ENCODE measurements at regions not wholly inside any gene's neighbourhood (a gene's known extent, or its start where the extent isn't known, plus 50 kb on each side); places are given as distances from the start of the nearest gene placed in this dataset.

- Histone ChIP-seq H3K4me1 (ENCODE audit: low read depth, poor library complexity, severe bottlenecking) (no peaks in the 10 kb centered on the region), H3K79me2 (ENCODE audit: insufficient read depth, low read depth) (no peaks in the 10 kb centered on the region), H3K36me3 (ENCODE audit: insufficient read depth) (no peaks in the 10 kb centered on the region), H3K27me3 (ENCODE audit: insufficient read depth, low read depth) (no peaks in the 10 kb centered on the region), H3K4me2 (no peak overlapping the region), H3K27ac (no peak overlapping the region), H3K4me3 (IDR thresholded peaks at IDR 0.05; ENCODE audit: insufficient read depth, low read depth, low read length) (no peak overlapping the region), H4K20me1 (ENCODE audit: insufficient read depth) (no peaks in the 10 kb centered on the region), H3K9ac (no peak overlapping the region), H2AFZ (ENCODE audit: low read depth) (no peak overlapping the region)
- TF ChIP-seq, protein P1, sequence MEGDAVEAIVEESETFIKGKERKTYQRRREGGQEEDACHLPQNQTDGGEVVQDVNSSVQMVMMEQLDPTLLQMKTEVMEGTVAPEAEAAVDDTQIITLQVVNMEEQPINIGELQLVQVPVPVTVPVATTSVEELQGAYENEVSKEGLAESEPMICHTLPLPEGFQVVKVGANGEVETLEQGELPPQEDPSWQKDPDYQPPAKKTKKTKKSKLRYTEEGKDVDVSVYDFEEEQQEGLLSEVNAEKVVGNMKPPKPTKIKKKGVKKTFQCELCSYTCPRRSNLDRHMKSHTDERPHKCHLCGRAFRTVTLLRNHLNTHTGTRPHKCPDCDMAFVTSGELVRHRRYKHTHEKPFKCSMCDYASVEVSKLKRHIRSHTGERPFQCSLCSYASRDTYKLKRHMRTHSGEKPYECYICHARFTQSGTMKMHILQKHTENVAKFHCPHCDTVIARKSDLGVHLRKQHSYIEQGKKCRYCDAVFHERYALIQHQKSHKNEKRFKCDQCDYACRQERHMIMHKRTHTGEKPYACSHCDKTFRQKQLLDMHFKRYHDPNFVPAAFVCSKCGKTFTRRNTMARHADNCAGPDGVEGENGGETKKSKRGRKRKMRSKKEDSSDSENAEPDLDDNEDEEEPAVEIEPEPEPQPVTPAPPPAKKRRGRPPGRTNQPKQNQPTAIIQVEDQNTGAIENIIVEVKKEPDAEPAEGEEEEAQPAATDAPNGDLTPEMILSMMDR (conservative IDR thresholded peaks at IDR 0.05; ENCODE audit: low read depth, low read length) = no peak
Measured at GRCh38 chr7:155219154-155219531, 78.5 kb upstream of the INSIG1 start.

DNA sequence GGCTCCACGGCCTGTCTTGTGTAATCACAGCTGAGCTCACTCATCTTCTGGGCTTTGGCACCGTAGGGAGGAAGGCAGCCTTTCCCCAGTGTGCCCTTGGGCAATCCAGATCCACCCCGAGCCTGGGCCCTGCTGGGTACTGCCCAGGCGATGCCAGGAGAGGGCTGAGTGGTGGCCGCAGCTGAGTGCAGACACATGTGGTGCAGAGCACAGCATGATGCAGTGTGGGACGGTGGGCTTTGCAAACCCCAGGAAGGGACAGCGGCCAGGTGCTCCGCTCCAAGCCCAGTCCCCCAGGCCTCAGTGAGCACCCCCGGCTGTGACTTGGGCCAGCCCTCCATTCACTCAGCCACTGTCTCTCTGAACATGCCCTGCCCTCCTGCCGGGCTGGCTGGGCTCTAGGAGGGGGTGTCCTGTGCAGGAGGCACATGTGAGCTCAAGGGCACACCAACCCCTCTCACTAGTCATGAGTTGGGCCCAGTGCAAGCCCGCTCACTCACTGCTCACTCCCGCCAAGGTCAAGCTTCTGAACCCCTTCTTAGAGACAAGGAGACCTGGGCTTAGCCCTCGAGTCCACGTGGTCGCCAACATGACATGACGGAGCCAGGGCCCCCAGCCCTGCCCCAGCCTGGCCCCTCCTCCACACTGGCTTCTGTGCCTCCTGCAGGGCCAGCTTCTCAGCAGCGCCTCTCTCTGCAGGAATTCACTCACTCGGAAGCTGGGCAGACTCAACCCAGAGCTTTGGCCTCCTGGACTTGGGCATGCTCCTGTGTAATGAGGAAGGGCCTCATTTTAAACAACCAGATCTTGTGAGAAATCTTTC is 77.5 kb upstream of the INSIG1 start:
- H3K36me3 ChIP-seq (ENCODE audit: insufficient read depth) = no peaks in the 10 kb centered on the region
- H3K4me1 ChIP-seq (ENCODE audit: low read depth, poor library complexity, severe bottlenecking) = no peaks in the 10 kb centered on the region
- H3K4me3 ChIP-seq (IDR thresholded peaks at IDR 0.05; ENCODE audit: insufficient read depth, low read depth, low read length) = no peak overlapping the region
- H2AFZ ChIP-seq (ENCODE audit: low read depth) = no peak overlapping the region
- no peaks in the 10 kb centered on the region for H4K20me1 ChIP-seq (ENCODE audit: insufficient read depth)
- no peak overlapping the region for H3K9ac ChIP-seq
- no peak overlapping the region for H3K4me2 ChIP-seq
- no peaks in the 10 kb centered on the region for H3K27me3 ChIP-seq (ENCODE audit: insufficient read depth, low read depth)
- TF ChIP-seq, protein P1 (conservative IDR thresholded peaks at IDR 0.05; ENCODE audit: low read depth, low read length) = no peak
- no peaks in the 10 kb centered on the region for H3K79me2 ChIP-seq (ENCODE audit: insufficient read depth, low read depth)
- H3K27ac ChIP-seq = no peak overlapping the region

DNA sequence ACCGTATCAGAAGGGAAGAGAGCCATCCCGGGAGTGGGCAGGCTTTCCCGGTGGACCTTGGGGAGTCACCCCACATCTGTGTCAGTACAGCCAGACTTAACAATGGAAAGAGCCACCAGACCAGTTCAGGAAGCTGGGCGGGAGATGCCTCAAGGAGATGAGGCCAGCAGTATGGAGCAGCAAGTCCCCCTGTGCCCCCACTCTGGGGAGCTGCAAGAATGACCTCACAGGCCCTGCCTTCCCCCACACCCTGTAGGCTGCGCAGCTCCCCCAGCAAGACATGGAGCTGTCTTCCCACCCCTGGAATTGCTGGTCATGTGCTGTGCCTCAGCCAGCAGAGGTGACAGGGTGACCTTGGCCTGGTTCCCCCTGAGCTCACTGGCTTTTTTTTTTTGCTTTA is 76.8 kb upstream of the INSIG1 start:
- TF ChIP-seq, protein P1 (conservative IDR thresholded peaks at IDR 0.05; ENCODE audit: low read depth, low read length) = no peak

GRCh38 chr7:155221547-155221946 is 76.1 kb upstream of the INSIG1 start:
- H3K4me2 ChIP-seq = no peak overlapping the region
- TF ChIP-seq, protein P1 (conservative IDR thresholded peaks at IDR 0.05; ENCODE audit: low read depth, low read length) = no peak
- no peaks in the 10 kb centered on the region for H3K79me2 ChIP-seq (ENCODE audit: insufficient read depth, low read depth)
- H3K4me1 ChIP-seq (ENCODE audit: low read depth, poor library complexity, severe bottlenecking) = no peaks in the 10 kb centered on the region
- no peak overlapping the region for H3K27ac ChIP-seq
- no peaks in the 10 kb centered on the region for H4K20me1 ChIP-seq (ENCODE audit: insufficient read depth)
- H3K4me3 ChIP-seq (IDR thresholded peaks at IDR 0.05; ENCODE audit: insufficient read depth, low read depth, low read length) = no peak overlapping the region
- H3K36me3 ChIP-seq (ENCODE audit: insufficient read depth) = no peaks in the 10 kb centered on the region
- H3K27me3 ChIP-seq (ENCODE audit: insufficient read depth, low read depth) = no peaks in the 10 kb centered on the region
- H3K9ac ChIP-seq = no peak overlapping the region
- H2AFZ ChIP-seq (ENCODE audit: low read depth) = no peak overlapping the region

More for the DNA sequence above, 76.8 kb upstream of the INSIG1 start:
- Histone ChIP-seq H3K27ac (no peak overlapping the region), H3K9ac (no peak overlapping the region), H3K79me2 (ENCODE audit: insufficient read depth, low read depth) (no peaks in the 10 kb centered on the region), H3K4me1 (ENCODE audit: low read depth, poor library complexity, severe bottlenecking) (no peaks in the 10 kb centered on the region), H2AFZ (ENCODE audit: low read depth) (no peak overlapping the region), H4K20me1 (ENCODE audit: insufficient read depth) (no peaks in the 10 kb centered on the region), H3K4me2 (no peak overlapping the region), H3K36me3 (ENCODE audit: insufficient read depth) (no peaks in the 10 kb centered on the region), H3K27me3 (ENCODE audit: insufficient read depth, low read depth) (no peaks in the 10 kb centered on the region), H3K4me3 (IDR thresholded peaks at IDR 0.05; ENCODE audit: insufficient read depth, low read depth, low read length) (no peak overlapping the region)

All from KMS-11 (cell line).